ENCODE measurements at regions not wholly inside any gene's neighbourhood (a gene's known extent, or its start where the extent isn't known, plus 50 kb on each side); places are given as distances from the start of the nearest gene placed in this dataset.

DNA sequence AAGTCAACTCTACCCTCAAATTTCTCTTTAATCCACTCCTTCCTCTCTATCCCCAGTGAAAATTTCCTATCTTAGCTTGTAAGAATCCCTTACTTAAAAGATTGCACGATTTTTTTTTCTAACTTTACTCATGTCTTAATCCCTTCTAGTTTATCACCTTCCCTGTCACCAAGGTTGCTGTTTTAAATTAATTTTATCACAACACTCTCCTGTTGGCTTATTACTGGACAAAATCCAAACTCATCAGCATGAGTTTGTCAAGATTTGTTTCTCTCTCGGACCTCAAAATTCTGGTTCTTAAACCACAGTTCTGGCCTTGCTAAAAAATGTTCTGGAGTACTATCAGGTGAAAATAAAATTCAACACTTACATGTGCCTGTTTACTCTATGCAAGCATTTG, 959.1 kb upstream of the SLC10A2 start:
- H3K4me1 Mint-ChIP-seq (ENCODE audit: low read depth in 2 of 2), result no peaks in the 10 kb centered on the region
- no peak overlapping the region for H3K4me3 Mint-ChIP-seq
- H3K27me3 Mint-ChIP-seq, result no peaks in the 10 kb centered on the region
- DNase-seq (ENCODE audit: low spot score) (no peak), ATAC-seq (no peak)
- H3K27ac Mint-ChIP-seq, result no peak overlapping the region
- no peaks in the 10 kb centered on the region for H3K36me3 Mint-ChIP-seq
- peaks cover 4% of the 10 kb centered on the region for H3K9me3 Mint-ChIP-seq

DNA sequence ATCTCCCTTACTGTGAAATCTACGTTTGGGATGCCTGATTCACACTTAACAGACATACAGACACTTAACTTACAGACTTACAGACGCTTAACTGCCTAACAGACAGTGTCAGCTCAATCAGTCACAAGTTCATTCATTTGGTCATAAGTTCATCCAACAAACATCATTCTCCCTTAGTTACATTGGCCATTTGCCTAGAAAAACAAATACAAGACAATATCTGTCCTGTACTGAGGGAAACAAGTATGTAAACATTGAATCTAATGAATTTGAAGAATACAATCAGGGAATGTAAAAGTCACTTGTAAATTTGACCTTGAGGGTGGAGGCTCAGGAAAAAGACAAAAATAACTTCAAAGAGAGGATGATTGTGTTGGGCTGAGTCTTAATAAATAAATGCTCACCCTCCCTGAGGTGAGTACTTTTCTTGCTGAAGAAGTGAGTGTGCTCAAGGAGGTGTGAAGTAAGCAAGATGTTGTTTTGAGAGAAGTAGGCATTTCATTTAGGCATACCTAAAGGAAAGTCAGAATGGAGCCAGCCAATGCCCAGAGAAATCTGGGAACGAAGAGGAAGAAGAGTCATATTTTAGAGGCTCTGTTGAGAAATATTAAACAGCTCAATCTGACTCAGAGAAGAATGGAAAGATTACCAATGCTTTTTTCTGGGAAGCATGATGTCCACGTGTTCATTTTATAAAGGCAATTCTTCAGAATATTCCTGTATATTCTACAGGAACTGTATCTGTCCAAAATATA, 958.4 kb upstream of the SLC10A2 start:
- H3K27ac Mint-ChIP-seq, result no peak overlapping the region
- no peak for ATAC-seq
- no peaks in the 10 kb centered on the region for H3K4me1 Mint-ChIP-seq (ENCODE audit: low read depth in 2 of 2)
- no peaks in the 10 kb centered on the region for H3K27me3 Mint-ChIP-seq
- H3K4me3 Mint-ChIP-seq, result no peak overlapping the region
- H3K36me3 Mint-ChIP-seq, result no peaks in the 10 kb centered on the region
- H3K9me3 Mint-ChIP-seq, result peaks cover 9% of the 10 kb centered on the region
- DNase-seq (ENCODE audit: low spot score), result no peak

DNA sequence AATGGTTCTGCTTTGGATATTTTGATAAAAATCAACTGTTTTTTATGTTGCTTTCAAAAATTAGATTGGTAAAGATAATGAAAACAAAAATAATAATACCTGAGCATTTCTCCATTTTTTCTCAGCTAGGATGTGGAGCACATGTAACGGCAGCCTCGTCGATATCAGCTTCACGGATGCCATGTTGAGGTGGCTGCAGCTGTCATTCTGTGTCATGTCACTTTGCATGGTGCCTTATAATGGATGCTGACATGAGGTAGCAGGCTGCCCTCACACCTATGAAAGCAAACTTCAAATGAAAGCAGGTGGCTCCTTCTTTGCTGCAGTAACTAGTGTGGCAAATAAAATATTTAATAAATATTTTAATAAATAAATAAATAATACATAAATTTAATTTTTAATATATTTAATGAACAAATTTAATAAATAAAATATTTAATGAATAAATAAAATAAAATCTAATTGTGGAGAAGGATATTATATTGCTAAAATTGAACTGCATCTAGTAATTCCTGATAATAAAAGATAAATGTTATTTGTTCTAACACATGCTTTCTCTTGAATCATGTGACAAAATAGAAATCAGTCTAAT, 955.7 kb upstream of the SLC10A2 start:
- ATAC-seq (no peak), DNase-seq (ENCODE audit: low spot score) (no peak)
- H3K27me3 Mint-ChIP-seq, result no peaks in the 10 kb centered on the region
- H3K27ac Mint-ChIP-seq, result no peak overlapping the region
- no peak overlapping the region for H3K4me3 Mint-ChIP-seq
- no peaks in the 10 kb centered on the region for H3K36me3 Mint-ChIP-seq
- no peaks in the 10 kb centered on the region for H3K4me1 Mint-ChIP-seq (ENCODE audit: low read depth in 2 of 2)
- peaks cover 9% of the 10 kb centered on the region for H3K9me3 Mint-ChIP-seq

DNA sequence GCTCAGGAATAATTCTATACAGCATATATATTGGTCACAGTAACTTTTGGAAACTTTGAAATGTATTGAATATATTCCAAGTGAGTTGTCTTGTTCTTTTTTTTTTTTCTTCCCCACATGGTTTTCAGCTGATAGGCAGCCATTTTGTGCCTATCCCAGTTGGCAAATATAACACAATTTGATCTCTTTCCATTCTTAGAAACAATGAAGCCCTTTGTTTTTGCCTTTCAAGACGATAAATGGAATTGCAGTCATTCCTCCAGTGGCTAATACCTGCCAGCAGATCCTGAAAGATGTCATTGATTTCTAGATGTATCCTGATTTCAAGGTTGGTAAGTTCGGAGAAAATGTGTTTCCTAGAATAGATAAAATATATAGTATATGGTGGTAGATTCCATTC, 951.1 kb upstream of the SLC10A2 start:
- DNase-seq (ENCODE audit: low spot score) (no peak), ATAC-seq (no peak)
- no peaks in the 10 kb centered on the region for H3K4me1 Mint-ChIP-seq (ENCODE audit: low read depth in 2 of 2)
- no peak overlapping the region for H3K27ac Mint-ChIP-seq
- H3K27me3 Mint-ChIP-seq, result no peaks in the 10 kb centered on the region
- peaks cover 4% of the 10 kb centered on the region for H3K9me3 Mint-ChIP-seq
- H3K36me3 Mint-ChIP-seq, result no peaks in the 10 kb centered on the region
- no peak overlapping the region for H3K4me3 Mint-ChIP-seq

DNA sequence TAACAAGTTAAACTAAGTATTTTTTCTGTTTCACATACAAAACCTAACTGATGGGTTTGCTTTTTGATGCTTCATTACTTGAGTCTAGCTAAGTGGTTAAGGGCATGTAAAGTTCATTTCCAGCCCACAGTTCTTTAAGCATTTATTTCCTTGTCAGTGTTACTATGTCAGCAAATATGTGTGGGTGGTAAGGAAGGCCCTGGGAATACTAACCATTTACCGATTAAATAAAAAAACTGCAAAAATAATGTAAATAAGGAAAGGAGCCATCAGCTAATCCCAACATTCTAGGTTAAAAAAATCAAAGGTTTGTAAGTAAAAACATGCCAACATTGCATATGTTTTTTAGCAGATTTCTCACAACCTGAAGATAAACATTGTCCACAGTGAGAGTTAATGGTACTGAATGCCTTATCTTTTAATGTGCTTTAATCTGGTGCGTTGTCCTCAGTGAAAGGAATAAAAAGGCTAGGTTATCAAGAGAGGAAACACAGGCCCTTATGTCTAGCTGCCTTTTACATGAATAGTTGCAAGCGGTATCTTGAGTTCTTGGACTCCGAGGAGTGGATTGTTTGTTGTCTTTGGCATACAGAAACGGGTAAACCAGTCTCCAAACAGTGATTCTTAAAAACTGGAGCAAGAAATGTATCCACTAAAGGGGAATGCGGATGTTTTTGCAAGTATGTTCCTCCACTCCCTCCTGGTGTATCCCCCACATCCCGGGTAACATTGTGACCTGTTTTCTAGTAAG, 949.6 kb upstream of the SLC10A2 start:
- Mint-ChIP-seq H3K27me3 (no peaks in the 10 kb centered on the region), H3K4me3 (no peak overlapping the region), H3K27ac (no peak overlapping the region), H3K4me1 (ENCODE audit: low read depth in 2 of 2) (no peaks in the 10 kb centered on the region), H3K36me3 (no peaks in the 10 kb centered on the region), H3K9me3 (peaks cover 8% of the 10 kb centered on the region)
- no peak for DNase-seq (ENCODE audit: low spot score)
- no peak for ATAC-seq

DNA sequence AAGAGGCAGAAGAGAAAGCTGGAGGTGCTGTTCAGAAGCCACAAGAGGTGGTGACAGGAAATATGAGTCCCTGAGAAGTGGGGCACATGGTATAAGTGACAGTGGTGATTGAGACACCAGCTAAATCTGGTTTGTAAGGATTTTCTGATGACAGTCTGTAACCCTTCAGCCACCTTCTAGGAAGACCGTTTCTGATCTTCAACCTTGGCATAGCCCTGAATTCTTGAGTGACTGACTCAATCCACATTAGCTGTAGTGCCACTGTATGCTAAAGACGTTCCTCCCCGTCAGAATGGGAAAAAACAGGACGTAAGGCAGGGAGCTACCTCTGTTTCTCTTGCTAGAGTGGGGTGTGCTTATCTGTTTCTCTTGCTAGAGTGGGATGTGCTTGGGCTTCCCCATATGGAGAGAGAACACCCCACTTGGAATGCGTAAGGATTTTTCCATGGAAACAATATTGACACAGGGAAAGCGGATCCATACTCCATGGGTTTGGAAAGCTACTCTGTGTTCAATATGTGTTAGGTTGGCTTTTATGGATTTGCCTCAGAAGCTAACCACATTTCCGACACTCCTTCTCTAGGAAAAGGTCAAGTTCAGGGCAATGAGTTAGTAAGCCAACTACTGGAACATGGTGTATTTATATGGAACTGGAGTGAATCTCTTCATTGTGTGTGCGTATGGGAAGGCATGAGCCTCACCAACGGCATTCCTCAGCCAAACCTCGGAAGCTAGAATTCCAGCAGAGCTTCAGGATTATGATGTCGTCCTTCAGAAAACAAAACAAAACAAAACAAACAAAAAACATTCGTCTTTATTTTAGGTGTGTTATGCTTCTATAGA, 948.8 kb upstream of the SLC10A2 start:
- Mint-ChIP-seq H3K9me3 (peaks cover 7% of the 10 kb centered on the region), H3K27me3 (no peaks in the 10 kb centered on the region), H3K4me3 (no peak overlapping the region), H3K27ac (no peak overlapping the region), H3K36me3 (no peaks in the 10 kb centered on the region), H3K4me1 (ENCODE audit: low read depth in 2 of 2) (no peaks in the 10 kb centered on the region)
- DNase-seq (ENCODE audit: low spot score), result no peak
- no peak for ATAC-seq

DNA sequence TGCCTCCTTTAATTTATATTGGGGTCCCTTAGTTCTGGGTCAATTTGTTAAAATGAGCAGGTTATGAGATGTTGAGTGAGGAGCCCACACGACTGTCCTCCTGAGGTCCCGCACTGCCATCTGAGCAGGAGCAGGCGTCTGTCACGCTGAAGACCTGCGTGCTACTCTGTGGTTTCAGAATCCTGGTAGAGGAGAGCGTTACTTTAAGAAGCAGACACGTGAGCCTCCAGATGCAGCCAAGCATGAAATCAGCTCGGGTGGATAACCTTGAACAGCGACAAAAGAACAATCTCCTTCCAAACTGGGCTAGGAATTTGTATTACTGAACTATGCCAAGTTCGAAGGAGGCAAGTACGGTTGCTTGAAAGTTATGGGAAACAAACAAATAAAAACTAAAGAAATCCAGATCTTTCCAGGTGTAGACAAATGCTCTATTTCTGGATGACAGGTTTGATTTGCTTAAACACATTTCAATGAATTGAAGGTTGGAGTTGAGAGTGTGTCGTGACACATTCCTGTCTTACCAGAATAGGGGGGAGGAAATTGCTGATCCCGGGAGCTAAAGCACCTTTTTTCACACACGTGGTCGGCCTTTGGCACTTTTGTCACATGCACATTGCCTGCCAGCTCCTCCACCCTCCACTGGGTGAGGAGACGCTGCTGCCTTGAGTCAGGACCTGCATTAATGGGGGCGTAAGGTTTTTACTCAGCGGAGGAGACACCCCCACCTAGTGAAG, 945.5 kb upstream of the SLC10A2 start:
- no peaks in the 10 kb centered on the region for H3K36me3 Mint-ChIP-seq
- no peaks in the 10 kb centered on the region for H3K4me1 Mint-ChIP-seq (ENCODE audit: low read depth in 2 of 2)
- H3K27me3 Mint-ChIP-seq, result no peaks in the 10 kb centered on the region
- peaks cover 4% of the 10 kb centered on the region for H3K9me3 Mint-ChIP-seq
- no peak overlapping the region for H3K27ac Mint-ChIP-seq
- no peak overlapping the region for H3K4me3 Mint-ChIP-seq
- no peak for DNase-seq (ENCODE audit: low spot score)
- no peak for ATAC-seq

DNA sequence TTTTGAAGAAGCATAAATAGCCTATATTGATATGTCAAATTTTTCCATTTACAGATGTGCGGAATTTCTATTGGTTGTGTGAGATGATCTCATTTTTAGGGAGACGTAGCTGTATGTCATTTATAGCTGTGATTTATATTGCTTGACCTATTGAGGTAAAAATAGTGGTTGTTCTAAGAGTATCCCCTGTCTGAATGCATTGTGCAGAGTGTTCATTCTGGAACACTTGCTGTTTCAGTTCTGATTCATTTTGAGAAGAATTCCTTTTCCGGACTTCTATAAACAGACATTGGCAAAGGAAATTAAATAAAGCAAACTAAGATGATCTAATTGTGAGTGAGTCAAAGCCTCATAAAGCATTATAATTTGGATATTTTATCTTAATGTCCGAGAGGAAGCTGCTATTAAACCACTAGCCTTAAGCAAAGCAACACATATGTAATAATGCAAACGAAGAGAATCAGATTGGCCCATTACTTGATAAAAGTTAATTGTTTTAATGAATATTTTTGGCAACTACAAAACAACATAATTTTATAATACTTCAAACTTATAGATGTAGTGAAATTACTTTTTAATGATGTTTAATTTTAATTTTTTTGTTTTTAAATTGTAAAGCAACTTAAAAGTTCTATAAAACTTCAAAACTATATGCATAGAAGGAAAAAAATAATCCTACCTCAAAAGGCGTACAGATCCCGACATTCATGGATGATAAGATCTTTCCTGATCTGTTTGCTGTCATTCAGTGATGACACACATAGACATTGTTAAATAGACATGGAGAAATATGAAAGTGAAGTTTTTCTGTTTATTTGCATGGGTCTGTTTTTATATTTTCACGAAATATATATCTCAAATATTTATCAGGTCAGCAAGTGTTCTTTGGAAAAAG, 942.6 kb upstream of the SLC10A2 start:
- ATAC-seq, result no peak
- H3K4me3 Mint-ChIP-seq, result no peak overlapping the region
- H3K27ac Mint-ChIP-seq, result no peak overlapping the region

DNA sequence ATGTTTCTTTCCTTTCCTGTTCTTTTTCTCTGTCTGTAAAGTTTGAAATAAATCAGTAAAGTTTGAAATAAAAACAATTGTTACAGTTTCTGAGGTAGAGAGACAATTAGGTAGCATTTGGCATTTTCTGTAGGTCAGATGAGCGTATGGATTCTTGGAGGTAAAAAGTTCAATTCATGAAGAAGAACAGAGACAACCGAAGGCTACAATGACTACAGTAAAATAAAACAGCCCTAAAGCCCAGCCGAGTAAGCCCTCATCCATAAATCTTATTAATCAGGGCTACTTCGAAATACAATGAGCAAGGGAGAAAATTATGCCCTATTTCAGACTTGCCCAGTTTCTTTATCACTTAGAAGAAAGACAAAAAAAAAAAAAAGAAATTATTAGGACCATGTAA, 941.9 kb upstream of the SLC10A2 start:
- no peaks in the 10 kb centered on the region for H3K27me3 Mint-ChIP-seq
- H3K4me1 Mint-ChIP-seq (ENCODE audit: low read depth in 2 of 2), result no peaks in the 10 kb centered on the region
- H3K9me3 Mint-ChIP-seq, result peaks cover 4% of the 10 kb centered on the region
- no peak overlapping the region for H3K27ac Mint-ChIP-seq
- no peaks in the 10 kb centered on the region for H3K36me3 Mint-ChIP-seq
- no peak for DNase-seq (ENCODE audit: low spot score)
- H3K4me3 Mint-ChIP-seq, result no peak overlapping the region
- ATAC-seq, result no peak

More for the DNA sequence above, 942.6 kb upstream of the SLC10A2 start:
- no peak for DNase-seq (ENCODE audit: low spot score)
- Mint-ChIP-seq H3K4me1 (ENCODE audit: low read depth in 2 of 2) (no peaks in the 10 kb centered on the region), H3K27me3 (no peaks in the 10 kb centered on the region), H3K36me3 (no peaks in the 10 kb centered on the region), H3K9me3 (peaks cover 4% of the 10 kb centered on the region)

DNA sequence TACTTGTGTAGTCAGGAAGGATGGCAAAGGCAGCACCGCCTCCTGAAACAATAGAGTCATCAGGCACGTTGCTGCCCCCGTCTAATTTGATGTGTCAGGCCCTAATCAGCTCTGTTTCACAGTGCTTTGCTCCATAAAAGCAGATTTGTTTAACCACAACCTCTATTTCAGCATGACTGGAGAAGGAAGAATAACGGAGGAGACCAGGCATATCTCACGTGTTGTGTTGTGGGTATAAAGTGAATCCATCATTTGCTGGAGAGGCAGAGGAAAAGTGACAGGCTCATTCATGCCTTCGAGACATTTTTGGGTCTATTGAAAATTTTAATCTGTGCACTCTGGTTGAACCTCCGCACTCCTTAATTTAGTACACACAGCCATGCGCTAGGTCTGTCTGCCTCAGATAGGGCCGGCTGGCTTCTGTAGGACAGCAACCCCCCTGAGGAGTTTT, 940.4 kb upstream of the SLC10A2 start:
- Mint-ChIP-seq H3K36me3 (no peaks in the 10 kb centered on the region), H3K27ac (no peak overlapping the region), H3K27me3 (no peaks in the 10 kb centered on the region), H3K4me1 (ENCODE audit: low read depth in 2 of 2) (no peaks in the 10 kb centered on the region), H3K4me3 (no peak overlapping the region), H3K9me3 (peaks cover under 1% of the 10 kb centered on the region)
- ATAC-seq, result no peak
- no peak for DNase-seq (ENCODE audit: low spot score)

DNA sequence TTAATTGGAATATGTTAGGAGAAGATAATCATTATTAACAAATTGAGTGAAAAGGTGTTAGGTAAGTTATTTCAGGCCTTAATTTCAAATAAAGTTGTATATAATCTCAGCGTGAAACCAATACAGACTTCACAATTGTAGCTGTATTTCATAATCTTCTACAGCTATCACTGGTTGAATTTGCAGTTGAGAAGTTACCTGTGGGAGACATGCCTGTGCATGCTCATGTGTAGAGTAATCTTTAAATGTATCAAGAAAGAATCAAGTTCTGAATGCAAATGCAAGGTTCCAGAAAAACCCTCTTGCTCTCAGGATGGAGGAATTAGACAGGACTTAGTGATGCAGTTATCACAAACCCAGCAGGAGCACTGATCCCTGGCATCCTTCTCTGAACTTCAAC, 938.4 kb upstream of the SLC10A2 start:
- Mint-ChIP-seq H3K27ac (no peak overlapping the region), H3K4me1 (ENCODE audit: low read depth in 2 of 2) (no peaks in the 10 kb centered on the region), H3K9me3 (no peaks in the 10 kb centered on the region), H3K4me3 (no peak overlapping the region), H3K27me3 (no peaks in the 10 kb centered on the region), H3K36me3 (no peaks in the 10 kb centered on the region)
- DNase-seq (ENCODE audit: low spot score) (no peak), ATAC-seq (no peak)

DNA sequence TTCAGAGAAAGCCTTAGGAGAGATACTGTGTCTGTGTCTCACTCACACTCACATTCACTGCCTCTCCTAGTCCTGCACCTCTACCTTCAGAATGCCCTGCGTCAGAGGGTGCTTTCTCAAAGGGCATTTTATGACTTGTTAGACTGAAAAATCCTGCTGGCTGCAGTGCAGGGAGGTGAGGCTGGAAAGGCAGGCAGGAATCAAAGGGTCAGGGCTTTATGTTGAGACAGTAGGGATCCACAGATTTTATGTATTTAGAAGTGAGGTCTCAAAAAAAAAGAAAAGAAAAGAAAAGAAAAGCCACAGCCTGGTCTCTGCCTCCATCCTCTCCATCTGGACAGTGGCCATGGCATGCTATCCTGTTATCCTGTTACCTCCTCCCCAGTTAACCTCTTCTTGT, 936.0 kb upstream of the SLC10A2 start:
- Mint-ChIP-seq H3K9me3 (no peaks in the 10 kb centered on the region), H3K27me3 (no peaks in the 10 kb centered on the region), H3K36me3 (no peaks in the 10 kb centered on the region), H3K4me3 (no peak overlapping the region), H3K4me1 (ENCODE audit: low read depth in 2 of 2) (no peaks in the 10 kb centered on the region), H3K27ac (no peak overlapping the region)
- DNase-seq (ENCODE audit: low spot score), result no peak
- no peak for ATAC-seq
